ENCODE measurements at regions not wholly inside any gene's neighbourhood (a gene's known extent, or its start where the extent isn't known, plus 50 kb on each side); places are given as distances from the start of the nearest gene placed in this dataset.

DNA sequence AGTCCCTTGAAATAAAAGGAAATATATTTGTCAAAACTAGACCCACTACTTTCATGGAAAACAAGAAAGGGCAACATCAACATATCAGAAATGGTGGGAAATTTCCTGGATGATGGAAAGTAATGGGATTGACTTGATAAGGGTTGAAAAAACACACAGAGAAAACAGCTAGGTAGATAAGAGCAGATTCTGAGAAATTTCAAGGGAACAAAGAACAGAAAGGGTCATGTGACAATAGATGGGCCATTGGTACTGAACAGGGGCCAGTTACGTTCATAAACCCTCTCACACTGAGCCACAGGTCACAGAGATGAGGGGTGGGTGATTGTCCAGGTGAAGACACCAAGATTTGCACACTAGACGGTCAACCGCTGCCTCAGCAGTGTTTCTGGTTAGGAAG, 98.7 kb downstream of the QPCT start:
- no peak for TF ChIP-seq RAD21 (conservative IDR thresholded peaks at IDR 0.05)
- TF ChIP-seq POLR2AphosphoS5 (IDR thresholded peaks at IDR 0.05), result no peak
- TF ChIP-seq EZH2 (IDR thresholded peaks at IDR 0.05; ENCODE audit: borderline replicate concordance, insufficient read depth, low read length, poor library complexity, severe bottlenecking), result no peak
